ENCODE measurements at regions not wholly inside any gene's neighbourhood (a gene's known extent, or its start where the extent isn't known, plus 50 kb on each side); places are given as distances from the start of the nearest gene placed in this dataset.

DNA sequence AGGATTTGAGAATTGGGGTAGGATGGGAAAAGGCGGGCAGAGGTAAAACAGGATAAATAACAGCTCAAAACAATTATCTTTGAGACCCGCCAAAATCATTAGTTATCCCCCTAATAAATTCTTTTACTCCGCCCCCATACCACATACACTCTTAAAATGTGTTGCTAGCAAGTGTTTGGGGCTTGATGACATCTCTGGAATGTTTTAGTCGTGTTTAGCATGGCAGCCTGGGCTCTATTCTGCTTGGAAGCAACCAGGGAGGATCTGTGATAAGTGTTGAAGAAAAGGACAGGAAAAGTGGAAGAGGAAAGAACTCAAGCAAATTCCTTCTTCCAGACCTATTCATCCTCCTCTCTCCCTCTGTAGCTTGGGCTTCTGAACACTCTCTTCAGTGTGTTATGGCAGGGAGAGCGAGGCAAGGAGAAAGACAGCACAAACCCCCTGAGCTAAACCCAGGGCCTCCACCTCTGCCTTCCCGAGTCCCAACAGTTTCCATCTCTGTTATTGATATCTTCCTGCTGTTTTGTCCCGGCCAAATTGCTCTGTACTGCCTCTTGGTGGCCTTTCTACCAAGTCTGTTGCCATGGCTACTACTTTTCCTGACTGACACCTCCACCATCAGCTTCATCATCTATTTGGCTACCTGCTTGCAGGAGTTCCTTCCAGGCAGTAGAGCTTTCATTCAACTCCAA lies 135.8 kb downstream of the RPL22L1 start:
- TF ChIP-seq CTCF (IDR thresholded peaks at IDR 0.05; ENCODE audit: extremely low read depth in 1 of 2, insufficient read depth in 1 of 2, low read depth in 1 of 2, low read length in 2 of 2) (no peak), POLR2A (IDR thresholded peaks at IDR 0.05; ENCODE audit: low read depth, low read length) (no peak), FOS (IDR thresholded peaks at IDR 0.05; ENCODE audit: borderline replicate concordance, insufficient read depth, low read length) (no peak), MAX (IDR thresholded peaks at IDR 0.05; ENCODE audit: insufficient read depth, insufficient read length) (no peak)
